ENCODE measurements at regions not wholly inside any gene's neighbourhood (a gene's known extent, or its start where the extent isn't known, plus 50 kb on each side); places are given as distances from the start of the nearest gene placed in this dataset.

DNA sequence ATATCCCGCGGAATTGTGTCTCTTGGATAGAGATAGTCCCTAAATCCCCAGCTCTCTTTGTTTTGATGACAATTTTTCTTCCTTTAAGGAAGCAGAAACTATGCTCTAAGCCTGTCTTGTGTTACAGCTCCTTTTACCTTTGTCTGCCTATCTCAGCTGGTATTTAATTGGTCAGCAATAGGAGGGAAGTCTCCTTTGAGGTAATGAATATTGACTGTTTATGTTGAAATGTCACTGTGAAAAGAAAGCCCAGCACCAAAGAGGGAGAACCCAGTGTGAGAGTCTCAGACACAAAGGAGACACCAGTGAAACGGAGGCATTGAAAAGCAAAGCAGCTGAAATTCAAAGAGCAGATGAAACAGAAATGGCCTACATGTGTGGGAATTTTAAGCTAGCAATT lies 372.6 kb downstream of the NR2F2 start:
- TF ChIP-seq FOXM1 (IDR thresholded peaks at IDR 0.05; ENCODE audit: borderline replicate concordance, low read depth) = no peak
- TF ChIP-seq, protein P1, sequence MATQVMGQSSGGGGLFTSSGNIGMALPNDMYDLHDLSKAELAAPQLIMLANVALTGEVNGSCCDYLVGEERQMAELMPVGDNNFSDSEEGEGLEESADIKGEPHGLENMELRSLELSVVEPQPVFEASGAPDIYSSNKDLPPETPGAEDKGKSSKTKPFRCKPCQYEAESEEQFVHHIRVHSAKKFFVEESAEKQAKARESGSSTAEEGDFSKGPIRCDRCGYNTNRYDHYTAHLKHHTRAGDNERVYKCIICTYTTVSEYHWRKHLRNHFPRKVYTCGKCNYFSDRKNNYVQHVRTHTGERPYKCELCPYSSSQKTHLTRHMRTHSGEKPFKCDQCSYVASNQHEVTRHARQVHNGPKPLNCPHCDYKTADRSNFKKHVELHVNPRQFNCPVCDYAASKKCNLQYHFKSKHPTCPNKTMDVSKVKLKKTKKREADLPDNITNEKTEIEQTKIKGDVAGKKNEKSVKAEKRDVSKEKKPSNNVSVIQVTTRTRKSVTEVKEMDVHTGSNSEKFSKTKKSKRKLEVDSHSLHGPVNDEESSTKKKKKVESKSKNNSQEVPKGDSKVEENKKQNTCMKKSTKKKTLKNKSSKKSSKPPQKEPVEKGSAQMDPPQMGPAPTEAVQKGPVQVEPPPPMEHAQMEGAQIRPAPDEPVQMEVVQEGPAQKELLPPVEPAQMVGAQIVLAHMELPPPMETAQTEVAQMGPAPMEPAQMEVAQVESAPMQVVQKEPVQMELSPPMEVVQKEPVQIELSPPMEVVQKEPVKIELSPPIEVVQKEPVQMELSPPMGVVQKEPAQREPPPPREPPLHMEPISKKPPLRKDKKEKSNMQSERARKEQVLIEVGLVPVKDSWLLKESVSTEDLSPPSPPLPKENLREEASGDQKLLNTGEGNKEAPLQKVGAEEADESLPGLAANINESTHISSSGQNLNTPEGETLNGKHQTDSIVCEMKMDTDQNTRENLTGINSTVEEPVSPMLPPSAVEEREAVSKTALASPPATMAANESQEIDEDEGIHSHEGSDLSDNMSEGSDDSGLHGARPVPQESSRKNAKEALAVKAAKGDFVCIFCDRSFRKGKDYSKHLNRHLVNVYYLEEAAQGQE (IDR thresholded peaks at IDR 0.05; ENCODE audit: low read depth) = no peak
- no peak for TF ChIP-seq CEBPB (IDR thresholded peaks at IDR 0.05)
- no peak for TF ChIP-seq CREB1 (IDR thresholded peaks at IDR 0.05; ENCODE audit: low read depth)
- no peak for TF ChIP-seq TCF12 (IDR thresholded peaks at IDR 0.05; ENCODE audit: low read depth)
- TF ChIP-seq EP300 (IDR thresholded peaks at IDR 0.05; ENCODE audit: borderline replicate concordance) = no peak
- no peak for TF ChIP-seq ZBTB7A (IDR thresholded peaks at IDR 0.05; ENCODE audit: low read depth)
- TF ChIP-seq RAD21 (IDR thresholded peaks at IDR 0.05; ENCODE audit: low read depth) = no peak
- no peak for TF ChIP-seq YY1 (IDR thresholded peaks at IDR 0.05; ENCODE audit: low read depth)
- TF ChIP-seq, protein P2, sequence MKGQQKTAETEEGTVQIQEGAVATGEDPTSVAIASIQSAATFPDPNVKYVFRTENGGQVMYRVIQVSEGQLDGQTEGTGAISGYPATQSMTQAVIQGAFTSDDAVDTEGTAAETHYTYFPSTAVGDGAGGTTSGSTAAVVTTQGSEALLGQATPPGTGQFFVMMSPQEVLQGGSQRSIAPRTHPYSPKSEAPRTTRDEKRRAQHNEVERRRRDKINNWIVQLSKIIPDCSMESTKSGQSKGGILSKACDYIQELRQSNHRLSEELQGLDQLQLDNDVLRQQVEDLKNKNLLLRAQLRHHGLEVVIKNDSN (IDR thresholded peaks at IDR 0.05) = no peak
